Upper lobe of left lung (tissue), 4 donors: ENCODE measurements at regions not wholly inside any gene's neighbourhood (a gene's known extent, or its start where the extent isn't known, plus 50 kb on each side); places are given as distances from the start of the nearest gene placed in this dataset.

Experiments used
- POLR2A ChIP-seq, 4 donors: fragments of 450-650 bp; IDR thresholded peaks; one replicate each; pipeline ENCODE4 v1.5.1; 2016 to 2017; ENCODE audit warnings: antibody characterized with exemption in 4 of 4, mild to moderate bottlenecking in 2 of 4
- TF ChIP-seq, protein P1 (sequence below), 6 experiments: fragments of 450-650 bp in 4 of 6; fragments of 200-600 bp in 2 of 6; sonication (generic) in 2 of 6; IDR thresholded peaks; one replicate each; pipeline ENCODE4 v1.5.1; 2016 to 2019; ENCODE audit warnings: antibody characterized with exemption in 6 of 6

DNA sequence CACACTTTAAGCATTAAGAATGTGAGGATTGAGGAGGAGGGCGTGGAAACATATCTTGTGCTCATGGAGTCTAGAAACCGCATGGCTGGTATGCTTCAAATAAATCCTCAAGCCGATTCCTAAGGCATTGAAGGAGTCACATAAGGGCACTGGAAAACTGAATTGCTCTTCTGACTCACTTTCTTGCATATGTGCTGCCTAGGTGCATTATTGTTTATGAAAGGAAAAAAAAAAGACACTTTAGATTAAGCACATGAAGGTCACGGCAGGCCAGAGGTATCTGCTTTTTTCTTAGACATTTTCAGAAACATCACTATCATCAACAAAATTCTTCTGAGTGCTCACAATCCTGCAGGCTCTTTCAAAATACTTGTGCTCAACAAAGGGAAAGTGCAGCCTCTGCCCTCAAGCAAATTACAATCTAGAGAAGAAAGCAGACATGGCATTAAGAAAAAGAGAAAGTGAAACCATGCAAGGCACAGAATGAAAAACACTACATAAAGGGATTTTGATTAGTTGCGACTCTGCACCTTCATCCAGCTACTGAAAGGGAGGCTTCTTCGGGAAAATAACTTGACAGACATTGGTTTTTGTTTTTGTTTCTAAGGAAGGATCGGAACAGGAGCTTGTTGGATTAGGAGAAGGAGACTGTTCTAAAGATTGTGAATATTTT is 2117.6 kb downstream of the MAT2B start:
- TF ChIP-seq, protein P1, sequence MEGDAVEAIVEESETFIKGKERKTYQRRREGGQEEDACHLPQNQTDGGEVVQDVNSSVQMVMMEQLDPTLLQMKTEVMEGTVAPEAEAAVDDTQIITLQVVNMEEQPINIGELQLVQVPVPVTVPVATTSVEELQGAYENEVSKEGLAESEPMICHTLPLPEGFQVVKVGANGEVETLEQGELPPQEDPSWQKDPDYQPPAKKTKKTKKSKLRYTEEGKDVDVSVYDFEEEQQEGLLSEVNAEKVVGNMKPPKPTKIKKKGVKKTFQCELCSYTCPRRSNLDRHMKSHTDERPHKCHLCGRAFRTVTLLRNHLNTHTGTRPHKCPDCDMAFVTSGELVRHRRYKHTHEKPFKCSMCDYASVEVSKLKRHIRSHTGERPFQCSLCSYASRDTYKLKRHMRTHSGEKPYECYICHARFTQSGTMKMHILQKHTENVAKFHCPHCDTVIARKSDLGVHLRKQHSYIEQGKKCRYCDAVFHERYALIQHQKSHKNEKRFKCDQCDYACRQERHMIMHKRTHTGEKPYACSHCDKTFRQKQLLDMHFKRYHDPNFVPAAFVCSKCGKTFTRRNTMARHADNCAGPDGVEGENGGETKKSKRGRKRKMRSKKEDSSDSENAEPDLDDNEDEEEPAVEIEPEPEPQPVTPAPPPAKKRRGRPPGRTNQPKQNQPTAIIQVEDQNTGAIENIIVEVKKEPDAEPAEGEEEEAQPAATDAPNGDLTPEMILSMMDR (IDR thresholded peaks at IDR 0.05): no peak
- no peak for TF ChIP-seq POLR2A (IDR thresholded peaks at IDR 0.05)
